Suprapubic skin (tissue), 3 donors: ENCODE measurements at regions not wholly inside any gene's neighbourhood (a gene's known extent, or its start where the extent isn't known, plus 50 kb on each side); places are given as distances from the start of the nearest gene placed in this dataset.

Experiments
- POLR2A ChIP-seq, 2 donors: fragments of 450-650 bp; IDR thresholded peaks; one replicate each; pipeline ENCODE4 v1.6.1; 2017; ENCODE audit warnings: antibody characterized with exemption in 2 of 2, mild to moderate bottlenecking in 2 of 2, moderate library complexity in 2 of 2
- TF ChIP-seq, protein P1 (sequence below), 2 donors: fragments of 200-600 bp in 1 of 2; fragments of 450-650 bp in 1 of 2; sonication (generic) in 1 of 2; IDR thresholded peaks; one replicate each; pipeline ENCODE4 v1.5.1; 2016 to 2019; ENCODE audit warnings: antibody characterized with exemption in 2 of 2, mild to moderate bottlenecking in 1 of 2, moderate library complexity in 1 of 2

DNA sequence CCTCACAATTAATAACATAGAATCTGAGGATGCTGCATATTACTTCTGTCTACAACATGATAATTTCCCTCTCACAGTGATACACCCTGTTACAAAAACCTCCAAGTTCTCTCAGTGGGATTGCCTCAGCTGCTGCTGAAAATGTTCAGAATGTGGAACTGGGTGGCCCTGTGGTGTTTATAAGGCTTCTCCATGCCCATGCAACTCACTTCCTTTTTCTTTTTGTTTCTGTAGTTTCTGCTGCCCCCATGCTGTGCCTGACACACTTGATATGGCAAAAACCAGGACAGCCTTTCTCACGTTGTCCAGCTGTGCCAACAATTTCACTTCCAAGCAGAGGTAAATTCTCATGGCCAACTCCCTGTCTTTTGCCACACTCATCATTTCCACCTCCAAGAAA, 206.2 kb downstream of the RPIA start:
- TF ChIP-seq, protein P1, sequence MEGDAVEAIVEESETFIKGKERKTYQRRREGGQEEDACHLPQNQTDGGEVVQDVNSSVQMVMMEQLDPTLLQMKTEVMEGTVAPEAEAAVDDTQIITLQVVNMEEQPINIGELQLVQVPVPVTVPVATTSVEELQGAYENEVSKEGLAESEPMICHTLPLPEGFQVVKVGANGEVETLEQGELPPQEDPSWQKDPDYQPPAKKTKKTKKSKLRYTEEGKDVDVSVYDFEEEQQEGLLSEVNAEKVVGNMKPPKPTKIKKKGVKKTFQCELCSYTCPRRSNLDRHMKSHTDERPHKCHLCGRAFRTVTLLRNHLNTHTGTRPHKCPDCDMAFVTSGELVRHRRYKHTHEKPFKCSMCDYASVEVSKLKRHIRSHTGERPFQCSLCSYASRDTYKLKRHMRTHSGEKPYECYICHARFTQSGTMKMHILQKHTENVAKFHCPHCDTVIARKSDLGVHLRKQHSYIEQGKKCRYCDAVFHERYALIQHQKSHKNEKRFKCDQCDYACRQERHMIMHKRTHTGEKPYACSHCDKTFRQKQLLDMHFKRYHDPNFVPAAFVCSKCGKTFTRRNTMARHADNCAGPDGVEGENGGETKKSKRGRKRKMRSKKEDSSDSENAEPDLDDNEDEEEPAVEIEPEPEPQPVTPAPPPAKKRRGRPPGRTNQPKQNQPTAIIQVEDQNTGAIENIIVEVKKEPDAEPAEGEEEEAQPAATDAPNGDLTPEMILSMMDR (IDR thresholded peaks at IDR 0.05), result no peak
- no peak for TF ChIP-seq POLR2A (IDR thresholded peaks at IDR 0.05)
